PC-9 (cell line): ENCODE measurements at regions not wholly inside any gene's neighbourhood (a gene's known extent, or its start where the extent isn't known, plus 50 kb on each side); places are given as distances from the start of the nearest gene placed in this dataset.

Experiments
- BruUV-seq: library from RNA; stranded (reverse); fragments of 400-500 nt; replicated peaks from 2 replicates; lab custom pipeline; 2021; lab: Mats Ljungman, UMichigan
- CTCF ChIA-PET: fragments of 300-600 bp; sonication (Branson Sonifier 250); formaldehyde crosslinking; loops from one replicate; lab custom pipeline; 2022; ENCODE audit warnings: antibody characterized with exemption; lab: Charles Lee
- POLR2A ChIA-PET: fragments of 300-600 bp; sonication (Branson Sonifier 250); formaldehyde crosslinking; loops from one replicate; lab custom pipeline; 2022; ENCODE audit warnings: antibody characterized with exemption; ENCODE audit not compliant: unreplicated experiment; lab: Charles Lee
- DNase-seq, 2 experiments: peaks; one replicate each; pipeline versions ENCODE4 v3.0.0 to v3.0.0-alpha.2; 2015 to 2022; ENCODE audit warnings: mixed read lengths in 1 of 2
- H2AFZ ChIP-seq: fragments of 200-600 bp; sonication (generic); 2 replicates; pipeline ENCODE4 v1.8.1; 2017; ENCODE audit warnings: antibody characterized with exemption
- H3F3A ChIP-seq: fragments of 200-600 bp; sonication (generic); 2 replicates; pipeline ENCODE4 v1.8.1; 2017; ENCODE audit warnings: antibody characterized with exemption, mild to moderate bottlenecking, low read depth; ENCODE audit not compliant: insufficient read depth
- H3K27ac ChIP-seq: fragments of 200-600 bp; sonication (generic); 2 replicates; pipeline ENCODE4 v1.6.1; 2016; ENCODE audit warnings: mixed run types
- H3K27me3 ChIP-seq: fragments of 200-600 bp; sonication (generic); 2 replicates; pipeline ENCODE4 v1.6.1; 2016; ENCODE audit warnings: low read depth, mixed run types; ENCODE audit not compliant: insufficient read depth
- H3K36me3 ChIP-seq: fragments of 200-600 bp; sonication (generic); 2 replicates; pipeline ENCODE4 v1.6.1; 2016; ENCODE audit warnings: low read depth, mixed run types
- H3K4me1 ChIP-seq: fragments of 200-600 bp; sonication (generic); replicated peaks from 2 replicates; pipeline ENCODE4 v1.6.1; 2016; ENCODE audit warnings: mixed run types; ENCODE audit not compliant: insufficient read depth
- H3K4me2 ChIP-seq: fragments of 200-600 bp; sonication (generic); 2 replicates; pipeline ENCODE4 v1.6.1; 2017; ENCODE audit warnings: mixed run types
- H3K4me3 ChIP-seq: fragments of 200-600 bp; sonication (generic); 2 replicates; pipeline ENCODE4 v1.6.1; 2016; ENCODE audit warnings: mixed run types
- H3K79me2 ChIP-seq: fragments of 200-600 bp; sonication (generic); 2 replicates; pipeline ENCODE4 v1.6.1; 2017; ENCODE audit warnings: low read depth, mixed run types
- H3K9me2 ChIP-seq: fragments of 200-600 bp; sonication (generic); 2 replicates; pipeline ENCODE4 v1.8.1; 2017; ENCODE audit warnings: mild to moderate bottlenecking; ENCODE audit not compliant: insufficient read depth
- H3K9me3 ChIP-seq: fragments of 200-600 bp; sonication (generic); 2 replicates; pipeline ENCODE4 v1.8.1; 2016; ENCODE audit warnings: low read depth; ENCODE audit not compliant: insufficient read depth
- H4K20me1 ChIP-seq: fragments of 200-600 bp; sonication (generic); 2 replicates; pipeline ENCODE4 v1.8.1; 2017; ENCODE audit not compliant: insufficient read depth
- CTCF ChIP-seq: fragments of 200-600 bp; sonication (generic); conservative IDR thresholded peaks from 2 replicates; pipeline ENCODE4 v1.6.1; 2017; ENCODE audit warnings: mixed run types, antibody characterized with exemption, mild to moderate bottlenecking, moderate library complexity
- EZH2 ChIP-seq: fragments of 200-600 bp; sonication (generic); IDR thresholded peaks from 2 replicates; pipeline ENCODE4 v1.8.0; 2017; ENCODE audit warnings: antibody characterized with exemption, low read depth
- intact Hi-C: fragments of 100-400 bp; cut with micrococcal nuclease; formaldehyde crosslinking; loops from one replicate; pipeline ENCODE4 v1.10.0; 2022; ENCODE audit not compliant: unreplicated experiment

- CTCF ChIA-PET, result no interaction called here
- peaks cover 10% of the 10 kb centered on the region for H3K4me1 ChIP-seq
- H3K27ac ChIP-seq, result no peak overlapping the region
- no peak overlapping the region for H2AFZ ChIP-seq
- no peaks in the 10 kb centered on the region for H4K20me1 ChIP-seq
- no peaks in the 10 kb centered on the region for H3K79me2 ChIP-seq
- no peak for DNase-seq
- H3K4me3 ChIP-seq, result no peak overlapping the region
- TF ChIP-seq CTCF, result no peak
- TF ChIP-seq EZH2, result no peak
- H3K9me2 ChIP-seq, result no peaks in the 10 kb centered on the region
- intact Hi-C loops, result no loop called here
- POLR2A ChIA-PET, result interaction anchor here (0.8 kb wide), 1 partner anchor 149 kb away, joined by 8 read pairs; the partner anchor contains the start of gene MACIR
- no peaks in the 10 kb centered on the region for H3K27me3 ChIP-seq
- no peak overlapping the region for H3K4me2 ChIP-seq
- H3F3A ChIP-seq, result no peaks in the 10 kb centered on the region
- no TSS peak for BruUV-seq
- H3K9me3 ChIP-seq, result no peaks in the 10 kb centered on the region
- H3K36me3 ChIP-seq, result no peaks in the 10 kb centered on the region
Observed at GRCh38 chr5:103407402-103407801, 148.8 kb downstream of the MACIR start.

DNA sequence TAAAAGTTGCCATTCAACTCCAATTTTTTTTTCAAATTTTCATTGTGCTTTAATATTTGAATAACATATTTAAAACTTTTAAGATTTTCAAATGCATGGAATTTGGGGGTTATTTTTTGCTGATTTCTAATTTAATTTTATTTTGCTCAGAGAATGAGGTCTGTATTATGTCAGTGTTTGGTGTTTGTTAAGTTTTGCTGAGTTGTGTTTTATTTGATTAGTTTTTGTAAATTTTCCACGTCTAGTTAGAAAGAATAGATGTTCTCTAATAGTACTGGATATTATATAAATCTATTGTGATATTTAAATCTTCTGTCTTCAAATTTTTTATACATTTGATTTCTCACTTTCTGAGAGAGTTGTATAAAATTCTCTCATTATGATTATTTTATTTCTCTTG lies 145.9 kb downstream of the MACIR start:
- no peak overlapping the region for H3K4me2 ChIP-seq
- BruUV-seq, result no TSS peak
- H3F3A ChIP-seq, result no peaks in the 10 kb centered on the region
- no peak for DNase-seq
- intact Hi-C loops, result no loop called here
- no peaks in the 10 kb centered on the region for H3K9me3 ChIP-seq
- H3K79me2 ChIP-seq, result no peaks in the 10 kb centered on the region
- ChIA-PET POLR2A (no interaction called here), CTCF (no interaction called here)
- H4K20me1 ChIP-seq, result no peaks in the 10 kb centered on the region
- no peak overlapping the region for H2AFZ ChIP-seq
- H3K27me3 ChIP-seq, result no peaks in the 10 kb centered on the region
- H3K36me3 ChIP-seq, result no peaks in the 10 kb centered on the region
- no peak overlapping the region for H3K4me3 ChIP-seq
- peaks cover 7% of the 10 kb centered on the region for H3K4me1 ChIP-seq
- H3K9me2 ChIP-seq, result no peaks in the 10 kb centered on the region
- no peak for TF ChIP-seq CTCF
- no peak for TF ChIP-seq EZH2
- no peak overlapping the region for H3K27ac ChIP-seq

GRCh38 chr5:103402851-103403250 lies 144.3 kb downstream of the MACIR start:
- intact Hi-C loops, result no loop called here
- Histone ChIP-seq H3K4me2 (no peak overlapping the region), H3K4me3 (no peak overlapping the region), H3K4me1 (no peaks in the 10 kb centered on the region), H3K27me3 (no peaks in the 10 kb centered on the region), H3K36me3 (no peaks in the 10 kb centered on the region), H3K9me3 (no peaks in the 10 kb centered on the region), H4K20me1 (no peaks in the 10 kb centered on the region), H3K9me2 (no peaks in the 10 kb centered on the region), H3K27ac (no peak overlapping the region), H3K79me2 (no peaks in the 10 kb centered on the region), H2AFZ (no peak overlapping the region), H3F3A (no peaks in the 10 kb centered on the region)
- BruUV-seq, result no TSS peak
- CTCF ChIA-PET, result no interaction called here
- DNase-seq, result no peak
- no peak for TF ChIP-seq CTCF
- TF ChIP-seq EZH2, result no peak
- POLR2A ChIA-PET, result interaction anchor here (0.7 kb wide), 1 partner anchor 126 kb away, joined by 4 read pairs; no protein-coding TSS in a partner anchor
